BE2C (cell line): ENCODE measurements at regions not wholly inside any gene's neighbourhood (a gene's known extent, or its start where the extent isn't known, plus 50 kb on each side); places are given as distances from the start of the nearest gene placed in this dataset.

Experiments used
- DNase-seq: peaks from one replicate; pipeline ENCODE4 v3.0.0-alpha.2; 2020
- H3K27me3 ChIP-seq: fragments of 250-450 bp; sonication (Bioruptor Pico); 2 replicates; pipeline ENCODE4 v1.5.1; 2020; ENCODE audit warnings: mild to moderate bottlenecking
- H3K36me3 ChIP-seq: fragments of 250-450 bp; sonication (Bioruptor Pico); 2 replicates; pipeline ENCODE4 v1.5.1; 2020; ENCODE audit warnings: mild to moderate bottlenecking
- H3K4me1 ChIP-seq: fragments of 250-450 bp; sonication (Bioruptor Pico); 2 replicates; pipeline ENCODE4 v1.5.1; 2020
- H3K4me3 ChIP-seq: 2 replicates; pipeline ENCODE4 v1.5.1; 2011; ENCODE audit warnings: low read depth, low read length
- H3K9me3 ChIP-seq: fragments of 250-450 bp; sonication (Bioruptor Pico); 2 replicates; pipeline ENCODE4 v1.5.1; 2020
- CTCF ChIP-seq: IDR thresholded peaks from 2 replicates; pipeline ENCODE4 v1.5.1; 2012; ENCODE audit warnings: mild to moderate bottlenecking, low read depth, low read length

- Histone ChIP-seq H3K27me3 (no peaks in the 10 kb centered on the region), H3K36me3 (no peaks in the 10 kb centered on the region), H3K4me1 (no peaks in the 10 kb centered on the region), H3K4me3 (no peak overlapping the region), H3K9me3 (no peaks in the 10 kb centered on the region)
- DNase-seq = no peak
- no peak for TF ChIP-seq CTCF
Measured at GRCh38 chr20:22437354-22437753, 147.0 kb downstream of the FOXA2 start.

- TF ChIP-seq CTCF = no peak
- H3K36me3 ChIP-seq = no peaks in the 10 kb centered on the region
- no peak overlapping the region for H3K4me3 ChIP-seq
- DNase-seq = no peak
- no peaks in the 10 kb centered on the region for H3K9me3 ChIP-seq
- no peaks in the 10 kb centered on the region for H3K27me3 ChIP-seq
- no peaks in the 10 kb centered on the region for H3K4me1 ChIP-seq
Measured at GRCh38 chr20:22431419-22431818, 153.0 kb downstream of the FOXA2 start.

- Histone ChIP-seq H3K4me1 (no peaks in the 10 kb centered on the region), H3K27me3 (no peaks in the 10 kb centered on the region), H3K9me3 (no peaks in the 10 kb centered on the region), H3K36me3 (no peaks in the 10 kb centered on the region), H3K4me3 (no peak overlapping the region)
- no peak for TF ChIP-seq CTCF
- no peak for DNase-seq
Measured at GRCh38 chr20:22430746-22431168, 153.6 kb downstream of the FOXA2 start.

- Histone ChIP-seq H3K4me3 (no peak overlapping the region), H3K4me1 (no peaks in the 10 kb centered on the region), H3K9me3 (no peaks in the 10 kb centered on the region), H3K27me3 (no peaks in the 10 kb centered on the region), H3K36me3 (no peaks in the 10 kb centered on the region)
- DNase-seq = no peak
- no peak for TF ChIP-seq CTCF
Measured at GRCh38 chr20:22430154-22430745, 154.1 kb downstream of the FOXA2 start.

- no peaks in the 10 kb centered on the region for H3K4me1 ChIP-seq
- H3K4me3 ChIP-seq = no peak overlapping the region
- no peak for DNase-seq
- no peaks in the 10 kb centered on the region for H3K9me3 ChIP-seq
- no peak for TF ChIP-seq CTCF
- no peaks in the 10 kb centered on the region for H3K36me3 ChIP-seq
- H3K27me3 ChIP-seq = no peaks in the 10 kb centered on the region
Measured at GRCh38 chr20:22429175-22430153, 154.9 kb downstream of the FOXA2 start.

- Histone ChIP-seq H3K4me3 (no peak overlapping the region), H3K4me1 (no peaks in the 10 kb centered on the region), H3K36me3 (no peaks in the 10 kb centered on the region), H3K27me3 (no peaks in the 10 kb centered on the region), H3K9me3 (no peaks in the 10 kb centered on the region)
- TF ChIP-seq CTCF = no peak
- DNase-seq = no peak
Measured at GRCh38 chr20:22428051-22428450, 156.3 kb downstream of the FOXA2 start.
